ENCODE measurements at regions not wholly inside any gene's neighbourhood (a gene's known extent, or its start where the extent isn't known, plus 50 kb on each side); places are given as distances from the start of the nearest gene placed in this dataset.

GRCh38 chr6:49088631-49089030 is 374.4 kb downstream of the MMUT start:
- DNase-seq: no peak
- Histone ChIP-seq H3K36me3 (ENCODE audit: control insufficient read depth, insufficient read depth, low read length) (no peaks in the 10 kb centered on the region), H3K4me3 (ENCODE audit: low read length) (no peak overlapping the region), H3K9ac (ENCODE audit: extremely low read depth, low read length, poor library complexity, severe bottlenecking) (no peak overlapping the region), H3K27me3 (ENCODE audit: control insufficient read depth, insufficient read depth, low read length, poor library complexity, severe bottlenecking) (no peaks in the 10 kb centered on the region), H3K4me1 (ENCODE audit: control insufficient read depth, insufficient read depth, low read length) (no peaks in the 10 kb centered on the region), H3K9me3 (ENCODE audit: control insufficient read depth, low read length) (no peaks in the 10 kb centered on the region), H3K27ac (ENCODE audit: low read depth, low read length) (no peak overlapping the region)
- H3K9me3 Mint-ChIP-seq: no peaks in the 10 kb centered on the region
- no peak for TF ChIP-seq CTCF (conservative IDR thresholded peaks at IDR 0.05)
- 95% methylated on average over 3 to 4 of the region's 4 CpGs for WGBS, 2 experiments (ENCODE audit: insufficient coverage in 1 of 2, insufficient read length in 1 of 2)
- H3K4me3 Mint-ChIP-seq: no peak overlapping the region
- H3K27me3 Mint-ChIP-seq (ENCODE audit: insufficient read depth): no peaks in the 10 kb centered on the region
- H3K4me1 Mint-ChIP-seq: no peaks in the 10 kb centered on the region
- no peak overlapping the region for H3K27ac Mint-ChIP-seq
- no peaks in the 10 kb centered on the region for H3K36me3 Mint-ChIP-seq (ENCODE audit: low read depth)

GRCh38 chr6:49087369-49087768 is 375.7 kb downstream of the MMUT start:
- Histone ChIP-seq H3K36me3 (ENCODE audit: control insufficient read depth, insufficient read depth, low read length) (no peaks in the 10 kb centered on the region), H3K9me3 (ENCODE audit: control insufficient read depth, low read length) (no peaks in the 10 kb centered on the region), H3K4me3 (ENCODE audit: low read length) (no peak overlapping the region), H3K27ac (ENCODE audit: low read depth, low read length) (no peak overlapping the region), H3K4me1 (ENCODE audit: control insufficient read depth, insufficient read depth, low read length) (no peaks in the 10 kb centered on the region), H3K9ac (ENCODE audit: extremely low read depth, low read length, poor library complexity, severe bottlenecking) (no peak overlapping the region), H3K27me3 (ENCODE audit: control insufficient read depth, insufficient read depth, low read length, poor library complexity, severe bottlenecking) (no peaks in the 10 kb centered on the region)
- Mint-ChIP-seq H3K36me3 (ENCODE audit: low read depth) (no peaks in the 10 kb centered on the region), H3K4me3 (no peak overlapping the region), H3K9me3 (no peaks in the 10 kb centered on the region), H3K27ac (no peak overlapping the region), H3K4me1 (no peaks in the 10 kb centered on the region), H3K27me3 (ENCODE audit: insufficient read depth) (no peaks in the 10 kb centered on the region)
- DNase-seq: no peak
- TF ChIP-seq CTCF (conservative IDR thresholded peaks at IDR 0.05): no peak
- 91% methylated on average over 2 to 3 of the region's 3 CpGs for WGBS, 2 experiments (ENCODE audit: insufficient coverage in 1 of 2, insufficient read length in 1 of 2)

- Histone ChIP-seq H3K27ac (ENCODE audit: low read depth, low read length) (no peak overlapping the region), H3K27me3 (ENCODE audit: control insufficient read depth, insufficient read depth, low read length, poor library complexity, severe bottlenecking) (no peaks in the 10 kb centered on the region), H3K4me3 (ENCODE audit: low read length) (no peak overlapping the region), H3K9me3 (ENCODE audit: control insufficient read depth, low read length) (no peaks in the 10 kb centered on the region), H3K4me1 (ENCODE audit: control insufficient read depth, insufficient read depth, low read length) (no peaks in the 10 kb centered on the region), H3K9ac (ENCODE audit: extremely low read depth, low read length, poor library complexity, severe bottlenecking) (no peak overlapping the region), H3K36me3 (ENCODE audit: control insufficient read depth, insufficient read depth, low read length) (no peaks in the 10 kb centered on the region)
- no peak for DNase-seq
- no peaks in the 10 kb centered on the region for H3K4me1 Mint-ChIP-seq
- WGBS, 2 experiments (ENCODE audit: insufficient coverage in 1 of 2, insufficient read length in 1 of 2): 83% methylated on average over 1 of the region's 2 CpGs; no CpG with 5 or more reads in 1 of the 2 experiments
- no peaks in the 10 kb centered on the region for H3K27me3 Mint-ChIP-seq (ENCODE audit: insufficient read depth)
- TF ChIP-seq CTCF (conservative IDR thresholded peaks at IDR 0.05): no peak
- no peaks in the 10 kb centered on the region for H3K36me3 Mint-ChIP-seq (ENCODE audit: low read depth)
- H3K4me3 Mint-ChIP-seq: no peak overlapping the region
- no peaks in the 10 kb centered on the region for H3K9me3 Mint-ChIP-seq
- no peak overlapping the region for H3K27ac Mint-ChIP-seq
Observed at GRCh38 chr6:49082611-49083010, 380.4 kb downstream of the MMUT start.

All from endodermal cell (in vitro differentiated cells).